ENCODE measurements at regions not wholly inside any gene's neighbourhood (a gene's known extent, or its start where the extent isn't known, plus 50 kb on each side); places are given as distances from the start of the nearest gene placed in this dataset.

GRCh38 chr6:158911746-158912480 is 88.1 kb downstream of the RSPH3 start:
- H3K4me1 Mint-ChIP-seq = peaks cover 43% of the 10 kb centered on the region
- H3K27ac Mint-ChIP-seq = peak overlapping the region; percentile 99
- no peak for DNase-seq (ENCODE audit: low spot score in 2 of 2, unreplicated experiment in 2 of 2)
- no peak for TF ChIP-seq CTCF (IDR thresholded peaks at IDR 0.05; ENCODE audit: unreplicated experiment)
- no peaks in the 10 kb centered on the region for H3K27me3 Mint-ChIP-seq (ENCODE audit: low read depth)
- peaks cover 5% of the 10 kb centered on the region for H3K9me3 Mint-ChIP-seq
- no peaks in the 10 kb centered on the region for H3K36me3 Mint-ChIP-seq
- no peak overlapping the region for H3K4me3 Mint-ChIP-seq

GRCh38 chr6:158910484-158911440 is 89.2 kb downstream of the RSPH3 start:
- TF ChIP-seq CTCF (IDR thresholded peaks at IDR 0.05; ENCODE audit: unreplicated experiment) = no peak
- H3K36me3 Mint-ChIP-seq = peaks cover 5% of the 10 kb centered on the region
- peaks cover 14% of the 10 kb centered on the region for H3K9me3 Mint-ChIP-seq
- no peaks in the 10 kb centered on the region for H3K27me3 Mint-ChIP-seq (ENCODE audit: low read depth)
- peaks cover 43% of the 10 kb centered on the region for H3K4me1 Mint-ChIP-seq
- DNase-seq (ENCODE audit: low spot score in 2 of 2, unreplicated experiment in 2 of 2) = peak in 1 of 2 experiments; percentile 51
- peak overlapping the region; percentile 99 for H3K27ac Mint-ChIP-seq
- peak overlapping the region; percentile 36 for H3K4me3 Mint-ChIP-seq

- no peaks in the 10 kb centered on the region for H3K27me3 Mint-ChIP-seq (ENCODE audit: low read depth)
- H3K27ac Mint-ChIP-seq = peak overlapping the region; percentile 99
- H3K4me1 Mint-ChIP-seq = peaks cover 43% of the 10 kb centered on the region
Observed at GRCh38 chr6:158909938-158910337, 90.1 kb downstream of the RSPH3 start.

GRCh38 chr6:158908606-158909005 is 89.4 kb upstream of the EZR start:
- H3K4me3 Mint-ChIP-seq = no peak overlapping the region
- peaks cover 33% of the 10 kb centered on the region for H3K9me3 Mint-ChIP-seq
- peaks cover 19% of the 10 kb centered on the region for H3K36me3 Mint-ChIP-seq
- TF ChIP-seq CTCF (IDR thresholded peaks at IDR 0.05; ENCODE audit: unreplicated experiment) = no peak
- H3K4me1 Mint-ChIP-seq = peaks cover 36% of the 10 kb centered on the region
- peak overlapping the region; percentile 77 for H3K27ac Mint-ChIP-seq
- DNase-seq (ENCODE audit: low spot score in 2 of 2, unreplicated experiment in 2 of 2) = no peak
- no peaks in the 10 kb centered on the region for H3K27me3 Mint-ChIP-seq (ENCODE audit: low read depth)

More at GRCh38 chr6:158909938-158910337, 90.1 kb downstream of the RSPH3 start:
- H3K4me3 Mint-ChIP-seq = peak overlapping the region; percentile 46
- no peak for TF ChIP-seq CTCF (IDR thresholded peaks at IDR 0.05; ENCODE audit: unreplicated experiment)
- peaks cover 11% of the 10 kb centered on the region for H3K36me3 Mint-ChIP-seq
- DNase-seq (ENCODE audit: low spot score in 2 of 2, unreplicated experiment in 2 of 2) = no peak
- peaks cover 22% of the 10 kb centered on the region for H3K9me3 Mint-ChIP-seq

GRCh38 chr6:158907931-158908330 is 88.8 kb upstream of the EZR start:
- no peak for TF ChIP-seq CTCF (IDR thresholded peaks at IDR 0.05; ENCODE audit: unreplicated experiment)
- peaks cover 32% of the 10 kb centered on the region for H3K4me1 Mint-ChIP-seq
- peaks cover 19% of the 10 kb centered on the region for H3K36me3 Mint-ChIP-seq
- peaks cover 33% of the 10 kb centered on the region for H3K9me3 Mint-ChIP-seq
- H3K4me3 Mint-ChIP-seq = no peak overlapping the region
- H3K27ac Mint-ChIP-seq = peak overlapping the region; percentile 6
- no peak for DNase-seq (ENCODE audit: low spot score in 2 of 2, unreplicated experiment in 2 of 2)
- H3K27me3 Mint-ChIP-seq (ENCODE audit: low read depth) = no peaks in the 10 kb centered on the region
